ENCODE measurements at regions not wholly inside any gene's neighbourhood (a gene's known extent, or its start where the extent isn't known, plus 50 kb on each side); places are given as distances from the start of the nearest gene placed in this dataset.

DNA sequence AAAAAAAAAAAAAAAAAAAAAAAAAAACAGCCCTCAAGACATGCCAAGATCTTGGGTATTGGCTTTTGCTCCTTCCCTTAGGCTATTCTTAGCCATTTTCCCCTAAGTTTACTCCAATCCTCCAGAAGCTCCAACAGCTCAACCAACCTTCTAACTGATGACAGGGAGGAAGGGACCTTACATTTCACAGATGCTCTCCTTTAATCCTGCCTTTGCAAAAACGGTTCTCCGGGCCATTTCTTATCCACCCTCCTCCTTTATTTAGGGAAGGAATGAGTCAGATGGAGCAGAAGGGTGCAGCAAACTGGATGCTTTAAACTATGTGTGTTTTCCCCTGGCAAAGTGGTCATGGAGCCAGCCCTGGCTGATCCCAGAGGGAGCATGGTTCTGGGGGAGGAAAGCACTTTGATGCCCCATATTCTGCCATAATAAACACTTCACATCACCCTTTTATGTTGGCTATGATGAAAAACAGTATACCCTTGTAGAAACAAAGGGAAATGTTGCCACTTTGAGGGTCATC is 369.4 kb upstream of the DMAC1 start:
- 0 to 2% methylated on average over 2 of the region's 2 CpGs for WGBS, 2 experiments (ENCODE audit: low coverage in 1 of 2, low lambda C conversion rate in 2 of 2, missing lambda C conversion rate in 2 of 2)

DNA sequence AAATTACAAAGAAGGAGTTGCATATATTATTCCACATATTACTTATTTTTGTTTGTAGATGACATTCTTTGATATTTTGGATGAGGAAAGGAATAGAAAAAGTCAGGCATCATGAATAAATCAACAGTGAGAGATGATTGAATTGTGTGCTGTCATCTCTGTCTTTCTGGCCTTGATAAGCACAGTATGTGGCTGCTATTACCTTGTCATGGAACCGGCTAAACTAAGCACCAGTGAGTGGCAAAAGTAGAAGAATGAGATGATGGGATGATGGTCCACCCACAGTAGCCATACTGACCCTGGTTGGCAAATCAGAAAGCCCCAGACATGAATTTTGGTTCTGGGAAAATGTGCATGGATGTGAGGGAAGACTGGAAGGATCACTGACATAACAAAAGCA is 361.2 kb upstream of the DMAC1 start:
- no peaks in the 10 kb centered on the region for H4K20me1 ChIP-seq (ENCODE audit: insufficient read depth)
- no peak overlapping the region for H3K4me2 ChIP-seq (ENCODE audit: unreplicated experiment)
- H3K4me1 ChIP-seq (ENCODE audit: insufficient read depth): no peaks in the 10 kb centered on the region
- H3F3A ChIP-seq (ENCODE audit: insufficient read depth): no peaks in the 10 kb centered on the region
- TF ChIP-seq EZH2phosphoT487 (IDR thresholded peaks at IDR 0.05; ENCODE audit: insufficient read depth, low read depth): no peak
- no peak for TF ChIP-seq EZH2 (IDR thresholded peaks at IDR 0.05; ENCODE audit: insufficient read depth, poor library complexity, severe bottlenecking)
- no peak overlapping the region for H2AFZ ChIP-seq
- H3K79me2 ChIP-seq (ENCODE audit: insufficient read depth): no peaks in the 10 kb centered on the region
- no peak for DNase-seq
- H3K9me2 ChIP-seq (ENCODE audit: insufficient read depth): no peaks in the 10 kb centered on the region
- H3K9me3 ChIP-seq (ENCODE audit: low read depth): no peaks in the 10 kb centered on the region
- H3K27me3 ChIP-seq (replicated peaks; ENCODE audit: insufficient read depth): no peaks in the 10 kb centered on the region
- H3K4me3 ChIP-seq: no peak overlapping the region
- H3K9ac ChIP-seq: no peak overlapping the region
- no peak overlapping the region for H3K27ac ChIP-seq
- 0 to 6% methylated on average over 1 of the region's 1 CpG for WGBS, 2 experiments (ENCODE audit: low coverage in 1 of 2, low lambda C conversion rate in 2 of 2, missing lambda C conversion rate in 2 of 2)
- in situ Hi-C loops (cut with MboI): no loop called here
- H3K36me3 ChIP-seq (ENCODE audit: low read depth): no peaks in the 10 kb centered on the region

More for the DNA sequence above, 369.4 kb upstream of the DMAC1 start:
- H3K9me2 ChIP-seq (ENCODE audit: insufficient read depth): no peaks in the 10 kb centered on the region
- H3K4me2 ChIP-seq (ENCODE audit: unreplicated experiment): no peak overlapping the region
- H3K36me3 ChIP-seq (ENCODE audit: low read depth): no peaks in the 10 kb centered on the region
- H3K27me3 ChIP-seq (replicated peaks; ENCODE audit: insufficient read depth): no peaks in the 10 kb centered on the region
- no peaks in the 10 kb centered on the region for H3F3A ChIP-seq (ENCODE audit: insufficient read depth)
- DNase-seq: no peak
- no peaks in the 10 kb centered on the region for H3K79me2 ChIP-seq (ENCODE audit: insufficient read depth)
- in situ Hi-C loops (cut with MboI): no loop called here
- TF ChIP-seq EZH2 (IDR thresholded peaks at IDR 0.05; ENCODE audit: insufficient read depth, poor library complexity, severe bottlenecking) (no peak), EZH2phosphoT487 (IDR thresholded peaks at IDR 0.05; ENCODE audit: insufficient read depth, low read depth) (no peak)
- no peaks in the 10 kb centered on the region for H3K4me1 ChIP-seq (ENCODE audit: insufficient read depth)
- H3K9me3 ChIP-seq (ENCODE audit: low read depth): no peaks in the 10 kb centered on the region
- H3K9ac ChIP-seq: no peak overlapping the region
- no peak overlapping the region for H3K4me3 ChIP-seq
- no peak overlapping the region for H2AFZ ChIP-seq
- H3K27ac ChIP-seq: no peak overlapping the region
- H4K20me1 ChIP-seq (ENCODE audit: insufficient read depth): no peaks in the 10 kb centered on the region

DNA sequence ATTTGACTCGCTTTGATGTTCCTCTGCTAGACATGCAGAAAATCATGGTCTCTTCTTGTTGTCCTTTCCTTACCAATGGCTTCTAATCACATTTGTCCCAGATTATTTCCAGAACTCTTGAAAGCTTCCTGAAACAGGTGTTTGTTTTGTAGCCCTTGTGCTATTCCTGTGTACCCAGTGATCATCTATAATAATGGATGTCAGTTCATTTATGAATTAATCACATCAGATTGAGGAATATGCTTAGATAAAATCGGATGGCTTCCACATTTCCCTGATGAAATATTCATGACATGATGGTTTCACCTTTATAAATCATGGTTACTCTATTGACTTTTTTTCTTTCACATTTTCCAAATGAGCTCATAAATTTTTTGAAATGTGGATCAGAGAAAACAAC is 359.0 kb upstream of the DMAC1 start:
- TF ChIP-seq EZH2 (IDR thresholded peaks at IDR 0.05; ENCODE audit: insufficient read depth, poor library complexity, severe bottlenecking) (no peak), EZH2phosphoT487 (IDR thresholded peaks at IDR 0.05; ENCODE audit: insufficient read depth, low read depth) (no peak)
- H2AFZ ChIP-seq: no peak overlapping the region
- H3K9me2 ChIP-seq (ENCODE audit: insufficient read depth): no peaks in the 10 kb centered on the region
- no peaks in the 10 kb centered on the region for H3K4me1 ChIP-seq (ENCODE audit: insufficient read depth)
- H3K27me3 ChIP-seq (replicated peaks; ENCODE audit: insufficient read depth): no peaks in the 10 kb centered on the region
- no peak for DNase-seq
- no peaks in the 10 kb centered on the region for H3K9me3 ChIP-seq (ENCODE audit: low read depth)
- H3K4me2 ChIP-seq (ENCODE audit: unreplicated experiment): no peak overlapping the region
- no peaks in the 10 kb centered on the region for H3K79me2 ChIP-seq (ENCODE audit: insufficient read depth)
- no peaks in the 10 kb centered on the region for H3F3A ChIP-seq (ENCODE audit: insufficient read depth)
- WGBS, 2 experiments (ENCODE audit: low coverage in 1 of 2, low lambda C conversion rate in 2 of 2, missing lambda C conversion rate in 2 of 2): 14 to 16% methylated on average over 2 of the region's 2 CpGs
- no peaks in the 10 kb centered on the region for H3K36me3 ChIP-seq (ENCODE audit: low read depth)
- no peaks in the 10 kb centered on the region for H4K20me1 ChIP-seq (ENCODE audit: insufficient read depth)
- H3K27ac ChIP-seq: no peak overlapping the region
- H3K9ac ChIP-seq: no peak overlapping the region
- in situ Hi-C loops (cut with MboI): no loop called here
- H3K4me3 ChIP-seq: no peak overlapping the region

DNA sequence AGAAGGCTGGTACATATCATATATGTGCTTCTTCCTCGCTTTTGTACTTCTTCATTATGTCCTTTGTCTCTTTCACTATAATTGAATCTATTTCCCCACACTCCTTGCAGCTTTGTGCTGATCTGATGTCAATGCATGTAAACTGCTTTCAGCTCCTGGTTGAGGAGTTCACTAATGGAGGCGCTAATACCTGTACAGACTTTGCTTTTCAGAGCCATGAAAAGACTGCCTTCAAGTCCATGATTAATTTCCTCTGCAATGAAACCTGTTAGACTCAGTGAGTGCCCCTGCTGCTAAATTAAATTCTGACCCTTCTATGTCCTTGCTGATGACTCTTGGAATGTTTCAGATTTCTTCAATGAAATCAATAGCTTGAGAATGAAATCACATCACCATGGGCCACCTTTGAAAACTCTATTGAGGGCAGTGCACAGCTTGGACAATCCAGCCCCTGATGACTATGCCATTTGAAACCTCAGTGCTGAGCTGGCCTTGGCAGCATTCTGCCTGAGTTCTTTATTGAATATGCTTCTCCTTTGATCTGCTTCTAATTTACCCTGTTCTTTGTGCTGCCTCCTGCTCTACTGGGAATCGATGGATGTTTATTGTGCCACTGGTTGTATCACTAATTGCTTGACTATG is 358.2 kb upstream of the DMAC1 start:
- Histone ChIP-seq H2AFZ (no peak overlapping the region), H3K4me2 (ENCODE audit: unreplicated experiment) (no peak overlapping the region), H3K9me3 (ENCODE audit: low read depth) (no peaks in the 10 kb centered on the region), H3K4me3 (no peak overlapping the region), H3F3A (ENCODE audit: insufficient read depth) (no peaks in the 10 kb centered on the region), H3K27ac (no peak overlapping the region), H3K9me2 (ENCODE audit: insufficient read depth) (no peaks in the 10 kb centered on the region), H4K20me1 (ENCODE audit: insufficient read depth) (no peaks in the 10 kb centered on the region), H3K79me2 (ENCODE audit: insufficient read depth) (no peaks in the 10 kb centered on the region), H3K27me3 (replicated peaks; ENCODE audit: insufficient read depth) (no peaks in the 10 kb centered on the region), H3K36me3 (ENCODE audit: low read depth) (no peaks in the 10 kb centered on the region), H3K4me1 (ENCODE audit: insufficient read depth) (no peaks in the 10 kb centered on the region), H3K9ac (no peak overlapping the region)
- in situ Hi-C loops (cut with MboI): no loop called here
- TF ChIP-seq EZH2phosphoT487 (IDR thresholded peaks at IDR 0.05; ENCODE audit: insufficient read depth, low read depth) (no peak), EZH2 (IDR thresholded peaks at IDR 0.05; ENCODE audit: insufficient read depth, poor library complexity, severe bottlenecking) (no peak)
- DNase-seq: no peak
- 17 to 20% methylated on average over 3 of the region's 3 CpGs for WGBS, 2 experiments (ENCODE audit: low coverage in 1 of 2, low lambda C conversion rate in 2 of 2, missing lambda C conversion rate in 2 of 2)
